GM21737 (cell line): ENCODE measurements at regions not wholly inside any gene's neighbourhood (a gene's known extent, or its start where the extent isn't known, plus 50 kb on each side); places are given as distances from the start of the nearest gene placed in this dataset.

Source experiments
- ATAC-seq: cut with Tn5 transposase; IDR thresholded peaks from one replicate; pipeline ENCODE4 v1.9.1; 2021; ENCODE audit warnings: mild to moderate bottlenecking, moderate library complexity; ENCODE audit not compliant: unreplicated experiment

DNA sequence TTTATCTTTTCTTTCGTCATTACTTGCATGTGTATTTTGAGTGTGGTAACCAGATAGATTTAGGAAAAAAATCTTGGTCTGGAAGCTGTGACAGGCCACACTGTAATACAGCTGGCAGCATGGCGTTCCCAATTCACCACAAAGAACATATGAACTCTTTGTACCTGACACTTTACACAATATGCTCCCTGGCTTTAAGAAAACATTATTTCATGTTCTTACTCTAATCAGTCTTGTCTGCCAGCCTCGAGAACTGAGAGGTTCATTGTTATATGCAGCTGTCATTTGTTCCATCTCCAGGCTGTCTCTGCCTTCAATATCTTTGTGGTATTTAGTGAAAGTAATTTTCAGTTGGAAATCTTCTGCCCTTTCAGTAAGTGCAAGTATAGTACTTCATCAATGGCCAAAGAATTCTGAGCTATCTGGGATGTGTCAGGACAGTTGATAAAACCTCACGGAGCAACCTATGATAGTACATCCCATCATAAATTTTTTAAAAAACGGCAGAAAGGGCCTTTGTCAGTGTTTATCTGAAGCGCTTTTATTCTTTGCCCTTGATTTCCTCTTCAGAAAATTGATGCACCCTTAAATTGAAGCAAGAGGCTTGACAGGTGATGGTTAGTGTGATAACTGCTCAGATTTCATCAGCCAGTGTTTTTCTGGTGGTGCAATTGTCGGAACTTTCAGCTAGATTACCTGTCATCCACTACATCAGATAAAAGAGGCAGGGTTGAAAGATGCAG lies 146.3 kb upstream of the SP8 start:
- ATAC-seq = no peak

DNA sequence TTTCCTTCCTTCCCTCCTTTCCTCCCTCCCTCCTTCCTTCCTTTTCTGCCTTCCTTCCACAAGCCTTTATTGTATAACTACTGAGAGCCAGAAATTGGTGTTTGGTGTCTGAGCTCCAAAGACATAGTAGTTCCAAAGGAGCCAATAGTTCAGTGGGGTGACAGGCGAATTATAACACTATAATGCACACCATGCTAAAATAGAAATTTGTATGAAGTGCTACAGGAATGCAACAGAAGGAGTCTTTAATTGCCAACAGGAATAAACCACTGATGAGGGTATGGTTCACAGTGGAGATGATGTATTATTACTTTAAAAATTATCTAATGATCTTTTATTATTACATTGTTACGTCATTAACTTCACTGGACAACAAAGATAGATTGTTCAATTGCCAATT lies 158.8 kb upstream of the SP8 start:
- no peak for ATAC-seq

DNA sequence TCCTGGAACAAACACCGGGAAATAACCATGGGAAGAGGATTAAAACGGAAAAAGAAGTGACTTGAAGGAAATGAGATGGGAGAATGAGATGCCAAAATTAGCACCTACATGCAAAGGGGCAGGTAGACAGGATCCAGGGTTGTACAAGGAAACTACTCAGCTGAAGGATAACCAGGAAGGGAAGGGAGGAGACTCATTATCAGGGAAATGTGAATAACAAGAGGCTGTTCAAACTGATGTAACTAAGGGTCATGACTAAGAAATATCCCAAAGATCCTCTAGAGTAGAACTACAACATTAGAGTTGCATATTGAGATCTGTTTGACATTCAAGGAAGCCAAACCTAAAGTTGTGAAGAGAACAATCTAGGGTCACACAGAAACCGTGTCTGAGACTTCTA lies 166.2 kb upstream of the SP8 start:
- no peak for ATAC-seq

DNA sequence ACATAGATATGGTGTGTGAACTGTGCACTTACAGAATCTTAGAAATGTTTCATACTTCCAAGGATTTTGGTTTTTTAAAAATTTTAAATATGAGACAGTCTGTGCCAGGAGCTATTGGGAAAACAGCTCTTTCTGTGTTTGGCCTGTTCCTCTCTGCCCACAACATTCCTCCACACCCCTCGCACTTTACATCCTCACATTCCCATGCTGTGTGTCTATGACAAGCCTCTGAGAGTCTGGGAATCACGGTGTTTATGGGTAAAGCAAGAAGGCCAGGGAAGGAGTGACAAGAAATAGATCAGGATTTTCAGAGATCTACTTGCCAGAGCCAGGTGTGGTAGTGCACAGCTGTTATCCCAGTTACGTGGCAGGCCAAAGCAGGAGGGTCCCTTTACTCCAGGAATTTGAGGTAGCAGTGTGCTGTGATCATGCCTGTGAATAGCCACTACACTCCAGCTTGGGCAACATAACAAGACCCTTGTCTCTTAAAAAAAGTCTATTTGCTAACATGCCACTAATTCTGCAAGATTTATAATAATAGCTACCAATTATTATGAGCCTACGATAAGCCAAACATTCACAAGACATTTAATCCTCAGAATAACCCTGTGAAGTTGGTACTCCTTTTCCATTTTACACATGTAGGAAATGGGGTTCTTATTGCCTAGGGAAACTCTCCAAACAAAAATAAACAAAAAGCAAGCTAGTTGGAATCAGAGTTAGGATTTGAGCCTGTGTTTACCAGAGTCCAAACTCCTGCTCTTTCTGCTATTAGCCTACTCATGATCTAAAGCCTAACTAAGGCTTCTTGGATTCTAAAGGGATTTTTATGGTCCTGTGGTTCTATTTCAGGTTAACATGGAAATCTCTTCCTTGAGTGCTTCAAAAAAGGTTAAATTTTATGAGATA lies 168.3 kb upstream of the SP8 start:
- ATAC-seq = no peak

DNA sequence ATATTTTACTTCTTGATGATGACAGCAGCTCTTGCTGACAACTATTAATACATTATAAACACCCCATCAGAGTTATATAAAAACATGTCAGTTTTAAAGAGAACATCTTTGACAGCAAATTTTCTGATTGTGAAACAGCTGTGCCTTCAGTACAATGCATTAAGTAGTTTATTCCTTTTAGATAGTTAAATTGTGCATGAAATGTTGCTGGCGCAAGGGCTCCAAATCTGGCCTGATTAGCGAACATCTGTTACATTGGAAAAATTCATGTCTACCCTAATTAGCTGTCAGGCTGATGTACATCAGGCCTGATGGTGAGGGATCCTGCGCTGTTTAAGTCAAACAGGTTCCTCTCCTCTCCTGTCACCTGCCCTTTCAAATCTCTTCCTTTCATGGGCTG lies 171.9 kb upstream of the SP8 start:
- no peak for ATAC-seq

DNA sequence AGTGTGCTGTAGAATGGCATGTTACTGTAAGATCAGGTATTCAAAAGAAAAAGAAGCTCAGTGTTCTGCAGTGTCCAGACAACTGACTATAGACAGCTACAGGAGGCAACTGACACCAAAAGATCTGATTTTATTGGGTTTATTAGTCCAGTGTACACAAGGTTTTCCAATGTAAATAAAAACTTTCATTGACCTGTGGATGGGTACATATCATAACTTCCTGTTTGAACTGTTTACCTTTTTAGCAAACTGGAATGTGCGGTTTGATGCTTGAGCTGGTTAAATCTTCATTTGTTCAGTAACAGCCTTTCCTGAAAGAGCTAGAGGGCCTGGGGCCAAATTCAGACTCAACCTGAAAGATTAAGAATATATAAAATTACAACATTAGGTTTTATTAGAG lies 172.6 kb upstream of the SP8 start:
- ATAC-seq = no peak

DNA sequence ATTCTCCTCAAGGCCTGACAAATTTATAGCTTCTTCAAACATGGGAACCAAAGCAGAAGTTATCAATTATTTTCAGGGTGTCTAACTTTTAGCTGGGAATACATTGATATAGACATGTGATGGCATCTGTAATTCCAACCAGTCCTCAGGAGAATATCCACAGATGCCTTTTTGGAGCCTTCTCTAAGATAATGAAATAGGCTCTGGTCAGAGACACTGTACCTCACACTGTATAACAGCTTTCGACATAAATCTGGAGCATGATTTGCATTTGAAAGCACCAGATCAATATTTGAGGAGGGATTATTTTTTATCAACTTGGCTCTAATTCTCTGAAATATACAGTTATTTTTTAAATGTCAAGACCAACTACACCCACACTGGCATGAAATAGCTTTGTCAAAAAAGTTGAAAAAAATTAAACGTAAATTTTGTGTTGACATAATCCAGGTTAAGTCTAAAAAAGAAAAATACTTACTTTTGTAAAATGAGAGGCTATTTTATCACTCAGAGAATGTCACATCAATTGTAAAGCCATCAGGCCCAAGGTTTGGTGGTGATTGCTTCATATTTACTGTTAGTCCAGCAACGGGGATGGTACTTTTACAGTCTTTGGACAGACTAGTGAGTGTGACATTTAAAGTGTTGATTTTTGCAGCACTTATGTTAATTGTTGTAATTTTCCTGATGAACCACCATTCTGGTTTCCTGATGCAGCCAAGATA lies 177.0 kb upstream of the SP8 start:
- ATAC-seq = no peak

DNA sequence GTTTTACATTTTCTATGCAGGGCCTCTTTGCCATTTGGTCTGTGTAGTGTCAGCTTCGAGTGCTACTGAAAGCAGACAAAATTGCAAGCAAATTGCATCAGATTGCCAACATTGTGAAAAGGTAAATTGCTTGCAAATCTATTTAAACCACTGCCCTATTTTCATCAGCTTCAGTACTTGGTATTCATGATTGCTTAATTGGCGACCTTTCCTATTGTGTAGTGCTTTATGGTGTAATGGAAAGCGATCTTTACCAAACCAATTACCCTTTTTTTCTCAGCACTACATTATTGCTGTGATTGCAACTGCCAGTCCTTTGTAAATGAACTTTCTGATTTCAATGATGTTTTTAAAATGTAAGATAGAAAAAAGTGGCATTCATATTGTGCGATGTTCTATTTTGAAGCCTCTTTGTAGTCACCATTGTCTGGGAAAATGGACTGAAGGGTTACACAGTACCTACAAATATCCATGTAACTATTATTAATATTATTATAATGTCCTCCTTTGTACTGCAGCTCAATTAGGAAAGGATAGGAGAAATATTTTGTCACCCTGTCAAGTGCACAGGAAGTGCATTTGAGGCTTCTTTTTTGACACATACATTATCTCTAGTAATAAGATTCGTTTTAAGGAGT lies 177.7 kb upstream of the SP8 start:
- ATAC-seq = no peak

DNA sequence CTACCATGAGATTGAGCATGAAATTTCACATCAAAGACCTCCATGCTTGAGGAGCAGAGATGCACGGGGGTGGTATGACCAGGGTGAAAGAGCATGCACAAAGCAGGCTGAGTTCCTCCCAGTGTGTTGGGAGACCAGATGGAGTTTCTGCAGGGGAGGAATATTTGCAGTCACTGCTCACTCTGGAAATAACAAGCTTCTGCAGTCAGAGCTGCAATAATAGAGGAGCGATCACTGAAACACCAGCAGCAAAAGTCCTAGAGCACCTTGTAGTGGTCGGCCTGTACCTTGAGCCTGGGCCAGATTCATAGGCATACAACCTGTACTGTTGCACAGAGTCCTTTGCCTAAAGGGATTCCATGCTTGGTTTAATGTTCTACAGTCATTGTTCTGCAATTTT lies 184.5 kb upstream of the SP8 start:
- no peak for ATAC-seq

DNA sequence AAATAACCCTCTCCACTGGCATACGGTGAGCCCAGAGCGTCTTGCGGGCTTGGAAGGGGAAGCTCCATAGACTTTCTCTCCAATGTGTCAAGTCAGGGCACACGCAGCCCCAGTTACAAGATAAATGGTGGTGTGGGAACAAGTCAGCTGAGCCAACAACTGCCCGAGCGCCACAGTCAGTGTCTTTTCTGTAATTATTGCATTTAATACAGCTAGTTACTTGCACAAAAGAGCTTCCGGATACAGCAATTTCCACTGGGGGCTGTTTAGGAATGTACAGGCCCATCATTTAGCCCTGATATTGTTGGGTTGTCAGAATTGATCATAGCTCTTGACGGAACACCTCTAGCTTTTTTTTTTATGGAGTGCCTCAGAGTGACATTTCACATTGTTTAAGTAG lies 193.5 kb upstream of the SP8 start:
- ATAC-seq = no peak

DNA sequence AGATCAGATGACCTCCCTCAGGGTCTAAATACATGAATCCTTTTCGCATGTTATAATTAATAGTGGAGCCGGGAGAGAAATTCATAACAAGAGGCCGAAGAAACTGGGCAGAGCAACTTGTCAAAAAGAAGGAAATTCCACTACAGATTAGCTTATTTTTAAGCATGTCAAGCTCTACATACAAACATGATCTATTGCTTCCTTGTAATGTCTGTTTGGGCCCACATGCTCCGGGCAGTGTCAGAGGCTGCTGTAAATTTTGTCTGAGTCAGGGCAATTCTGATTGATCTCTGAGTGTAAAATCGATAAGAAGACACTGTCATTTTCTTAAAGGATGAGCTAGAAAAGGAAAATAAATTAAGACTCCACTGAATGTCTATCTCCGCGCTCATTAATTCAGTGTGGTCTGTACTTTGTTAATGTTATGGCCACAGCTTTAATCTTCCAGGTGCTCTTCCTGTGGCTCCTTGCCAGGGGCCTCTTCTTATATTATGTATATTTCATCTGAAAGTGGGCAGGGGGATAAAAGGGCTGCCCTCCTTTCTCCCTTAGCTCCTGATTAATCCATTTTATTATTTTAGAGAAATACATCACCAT lies 194.1 kb upstream of the SP8 start:
- no peak for ATAC-seq

DNA sequence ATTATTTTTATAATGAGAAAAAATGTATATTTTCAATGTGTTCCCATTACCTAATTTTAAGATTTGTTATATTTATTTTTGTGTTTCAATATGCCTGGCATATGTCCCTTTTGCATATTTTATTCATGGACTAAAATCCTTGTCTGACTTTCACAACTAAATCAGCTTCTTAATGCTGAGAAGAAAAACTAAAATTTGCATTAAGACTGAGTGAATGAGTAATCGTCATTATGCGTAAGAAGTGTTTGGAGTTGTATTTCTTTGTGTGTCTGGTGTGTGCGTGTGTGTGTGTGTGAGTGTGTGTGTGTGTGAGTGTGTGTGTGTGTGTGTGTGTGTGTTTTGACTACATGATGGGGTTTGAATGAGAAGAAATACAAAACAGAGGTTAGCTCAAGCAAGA lies 201.7 kb upstream of the SP8 start:
- no peak for ATAC-seq

DNA sequence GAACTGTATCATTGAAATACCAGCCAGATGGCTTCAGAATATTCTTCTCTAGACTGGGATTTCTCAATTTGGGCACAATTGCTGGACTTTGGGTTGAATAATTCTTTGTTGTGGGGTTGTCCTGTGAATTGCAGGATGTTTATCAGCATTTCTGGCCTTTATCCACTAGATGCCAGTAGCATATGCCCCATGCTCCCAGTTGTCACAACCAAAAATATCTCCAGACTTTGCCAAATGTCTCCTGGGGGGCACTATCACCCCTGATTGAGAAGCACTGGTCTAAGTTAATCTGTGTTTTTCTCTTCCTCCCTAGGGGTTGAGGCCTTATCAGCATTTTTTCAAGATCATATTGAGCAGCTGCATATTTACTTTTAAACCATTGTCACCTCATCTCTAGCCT lies 204.9 kb upstream of the SP8 start:
- no peak for ATAC-seq

DNA sequence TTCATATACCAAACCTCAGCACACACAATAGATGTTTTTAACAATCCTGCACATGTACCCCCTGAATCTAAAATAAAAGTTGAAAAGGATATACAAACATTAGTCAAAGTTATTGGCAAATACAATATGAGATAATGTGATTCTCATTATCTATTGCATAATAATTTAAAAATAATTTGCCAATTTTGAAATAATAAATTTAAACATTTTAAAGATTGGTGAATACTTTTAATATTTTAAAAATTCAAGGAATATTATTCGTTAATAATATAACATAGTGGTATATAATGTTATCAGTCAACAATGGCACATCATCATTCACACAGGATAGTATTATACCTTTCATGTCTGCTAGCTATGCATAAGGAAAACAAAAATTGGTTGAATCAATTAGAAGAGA lies 207.0 kb upstream of the SP8 start:
- ATAC-seq = no peak

DNA sequence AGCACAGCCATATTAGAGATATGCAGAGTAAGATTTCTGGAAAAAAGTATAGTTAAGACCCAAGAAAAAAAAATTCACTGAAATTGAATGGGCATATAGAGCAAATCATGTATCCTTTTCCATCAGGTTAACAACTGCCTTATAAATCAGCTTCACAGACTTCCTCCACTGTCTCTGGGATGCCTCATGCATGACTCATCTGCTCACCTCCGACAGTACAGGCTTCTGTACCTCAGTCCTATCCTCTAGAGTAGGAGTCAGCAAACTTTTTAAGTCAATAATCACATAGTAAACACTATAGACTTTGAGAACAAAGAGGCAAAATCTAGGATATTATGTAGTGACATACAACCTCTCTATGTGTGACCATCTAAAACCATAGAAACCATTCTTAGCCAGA lies 211.6 kb upstream of the SP8 start:
- ATAC-seq = no peak

DNA sequence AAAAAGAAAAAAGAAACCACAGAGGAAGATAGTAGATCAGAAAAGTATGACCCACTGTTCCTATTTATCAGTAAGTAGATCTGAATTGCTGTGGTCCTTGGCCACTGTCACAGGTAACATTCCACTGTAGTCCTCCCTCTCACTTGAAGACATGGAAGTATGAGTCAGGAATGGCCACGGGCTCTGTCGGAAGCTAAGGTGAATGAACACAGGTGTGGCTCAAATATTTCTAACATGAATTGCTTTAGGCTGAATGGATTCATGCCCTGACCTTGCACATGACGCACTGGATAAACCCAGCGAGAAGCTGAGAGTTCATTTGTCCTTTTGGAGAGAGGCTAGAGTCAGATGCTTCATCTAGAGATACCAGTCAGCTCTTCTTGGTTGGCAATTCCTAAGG lies 224.5 kb upstream of the SP8 start:
- no peak for ATAC-seq

DNA sequence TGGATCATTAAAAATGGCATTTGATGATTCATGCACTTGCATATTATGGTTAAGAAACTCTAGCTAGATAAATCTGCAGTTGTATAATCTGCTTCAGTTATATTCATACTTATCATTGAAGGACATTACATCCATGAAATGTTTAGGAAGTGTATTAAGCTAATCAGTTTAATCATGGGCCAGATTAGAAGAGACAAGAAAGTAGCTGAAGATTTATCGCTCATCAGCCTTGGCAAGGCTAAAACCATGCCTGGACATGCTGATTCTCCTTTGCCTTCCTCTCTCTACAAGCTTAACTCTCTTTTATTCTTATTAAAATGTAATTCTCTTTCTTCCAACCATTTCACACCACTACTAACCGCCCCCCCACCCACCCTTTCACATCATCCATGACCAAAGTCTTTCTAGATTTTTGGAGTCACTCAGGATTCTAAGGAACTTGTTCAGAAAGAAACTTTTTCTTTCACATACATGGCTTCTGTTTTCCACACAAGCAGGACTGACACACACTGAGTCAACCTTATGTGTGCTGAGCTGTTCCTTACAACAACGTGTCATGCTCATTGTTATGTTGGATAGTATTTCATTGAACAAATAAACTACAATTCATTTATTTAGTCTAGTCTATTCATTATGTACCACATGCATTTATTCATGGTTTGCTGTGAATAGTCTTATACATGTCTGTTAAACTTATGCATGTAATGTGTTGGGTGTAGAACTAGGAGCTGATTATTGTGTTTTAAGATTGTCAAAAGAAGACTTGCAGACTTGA lies 227.3 kb upstream of the SP8 start:
- no peak for ATAC-seq

DNA sequence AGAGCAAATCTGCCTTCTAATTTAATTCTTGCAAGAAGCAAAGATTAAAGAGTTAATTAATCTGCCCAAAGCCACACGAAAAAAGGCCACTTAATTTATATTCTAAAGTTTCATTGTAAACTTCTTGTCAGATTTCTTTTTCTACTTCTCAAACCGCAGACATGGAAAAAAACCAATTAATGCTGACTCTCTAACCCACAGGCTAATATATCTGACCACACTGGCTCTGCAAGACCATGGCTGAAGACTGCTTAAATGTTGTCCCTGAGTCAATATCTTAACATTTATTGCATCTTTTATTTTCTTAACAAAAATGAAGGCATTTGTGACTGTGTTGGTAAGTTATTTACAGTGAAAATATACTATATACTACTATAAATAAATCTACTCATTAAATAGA lies 234.0 kb upstream of the SP8 start:
- no peak for ATAC-seq

DNA sequence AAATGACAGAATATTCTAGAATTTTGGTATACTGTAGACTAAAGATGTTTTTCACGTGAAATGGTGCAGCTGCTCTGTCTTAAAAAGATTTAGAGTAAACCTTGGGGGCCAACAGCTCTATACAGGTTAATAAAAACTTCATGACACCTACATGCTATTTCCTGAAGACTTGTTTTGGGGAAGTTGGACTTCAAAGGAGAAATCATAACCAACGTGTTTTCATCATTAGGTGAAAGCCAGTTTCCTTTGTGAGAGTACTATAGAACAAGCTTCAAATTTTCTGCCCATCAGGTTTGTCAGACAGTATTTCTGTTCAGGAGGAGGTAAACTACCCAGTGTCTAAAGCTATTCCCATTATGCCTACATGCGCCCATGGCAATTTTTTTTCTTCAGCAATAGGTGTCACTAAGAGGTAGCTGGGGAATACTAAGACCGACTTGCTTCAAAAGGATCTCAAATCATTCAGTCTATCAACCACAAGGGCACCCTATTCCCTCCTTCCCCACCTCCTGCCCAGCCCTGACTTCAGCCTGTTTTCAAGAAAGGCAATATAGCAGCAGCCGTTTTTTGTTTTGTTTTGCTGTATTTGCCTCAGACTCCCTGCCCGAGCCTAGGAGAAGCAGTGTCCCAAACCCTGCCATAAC lies 237.3 kb upstream of the SP8 start:
- no peak for ATAC-seq

DNA sequence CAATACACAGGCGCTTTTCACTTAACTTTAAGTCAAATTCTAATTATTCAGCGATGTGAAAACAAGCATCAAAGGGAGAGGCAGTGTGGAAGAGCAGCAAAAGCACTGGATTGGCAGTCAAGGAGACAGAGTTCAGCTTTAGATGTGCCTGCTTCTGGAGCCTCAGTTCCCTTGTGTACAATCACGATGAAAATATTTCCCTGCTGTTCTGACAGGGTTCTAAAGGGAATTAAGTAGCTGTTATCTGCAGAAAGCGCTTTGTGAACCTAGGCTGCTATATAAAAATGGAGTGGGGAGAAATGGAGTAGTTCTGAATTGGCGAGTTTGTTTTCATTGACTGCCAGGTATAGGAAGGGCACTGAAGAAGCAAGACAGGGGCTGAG lies 237.8 kb upstream of the SP8 start:
- ATAC-seq = no peak
